Astrocyte (in vitro differentiated cells and primary cell): ENCODE measurements at regions not wholly inside any gene's neighbourhood (a gene's known extent, or its start where the extent isn't known, plus 50 kb on each side); places are given as distances from the start of the nearest gene placed in this dataset.

Experiments
- DNase-seq: peaks from one replicate; pipeline ENCODE4 v3.0.0-alpha.2; 2010; ENCODE audit warnings: low read depth
- FAIRE-seq: peaks from 2 replicates; lab custom pipeline; 2011; peaks lifted over from hg19 to GRCh38; lab: Jason Lieb, UNC
- H2AFZ ChIP-seq: 2 replicates; pipeline ENCODE4 v1.6.0; 2012; ENCODE audit warnings: low read depth, low read length, inconsistent platforms
- H3K27ac ChIP-seq: 2 replicates; pipeline ENCODE4 v1.5.1; 2011; ENCODE audit warnings: low read depth, low read length, inconsistent platforms
- H3K27me3 ChIP-seq: 2 replicates; pipeline ENCODE4 v1.6.0; 2011; ENCODE audit warnings: low read length, inconsistent platforms; ENCODE audit not compliant: insufficient read depth
- H3K36me3 ChIP-seq: 2 replicates; pipeline ENCODE4 v1.5.1; 2011; ENCODE audit warnings: low read length, inconsistent platforms; ENCODE audit not compliant: insufficient read depth
- H3K4me1 ChIP-seq: 2 replicates; pipeline ENCODE4 v1.5.1; 2011; ENCODE audit warnings: low read length, inconsistent platforms; ENCODE audit not compliant: insufficient read depth
- H3K4me2 ChIP-seq: 2 replicates; pipeline ENCODE4 v1.6.0; 2012; ENCODE audit warnings: low read length, inconsistent platforms
- H3K4me3 ChIP-seq: 2 replicates; pipeline ENCODE4 v1.5.1; 2011; ENCODE audit warnings: low read depth, mild to moderate bottlenecking, low read length, inconsistent platforms; ENCODE audit not compliant: insufficient read depth
- H3K79me2 ChIP-seq: 2 replicates; pipeline ENCODE4 v1.6.0; 2012; ENCODE audit warnings: mild to moderate bottlenecking, low read length, inconsistent platforms; ENCODE audit not compliant: insufficient read depth
- H3K9ac ChIP-seq: 2 replicates; pipeline ENCODE4 v1.6.0; 2012; ENCODE audit warnings: mild to moderate bottlenecking, low read length, inconsistent platforms
- H3K9me3 ChIP-seq: 2 replicates; pipeline ENCODE4 v1.5.1; 2012; ENCODE audit warnings: low read depth, mild to moderate bottlenecking, low read length, inconsistent platforms; ENCODE audit not compliant: insufficient read depth
- H4K20me1 ChIP-seq: 2 replicates; pipeline ENCODE4 v1.6.0; 2012; ENCODE audit warnings: low read length, inconsistent platforms; ENCODE audit not compliant: insufficient read depth
- H3K27ac Mint-ChIP-seq: one replicate; pipeline ENCODE4 v1.8.0; 2021; ENCODE audit warnings: mild to moderate bottlenecking, mixed read lengths; ENCODE audit not compliant: unreplicated experiment
- H3K27me3 Mint-ChIP-seq: one replicate; pipeline ENCODE4 v1.8.0; 2021; ENCODE audit warnings: low read depth, mixed read lengths; ENCODE audit not compliant: unreplicated experiment
- H3K36me3 Mint-ChIP-seq: one replicate; pipeline ENCODE4 v1.8.0; 2021; ENCODE audit warnings: low read depth, mixed read lengths; ENCODE audit not compliant: unreplicated experiment
- H3K4me1 Mint-ChIP-seq: one replicate; pipeline ENCODE4 v1.8.0; 2021; ENCODE audit warnings: low read depth, mixed read lengths; ENCODE audit not compliant: unreplicated experiment
- H3K4me3 Mint-ChIP-seq: one replicate; pipeline ENCODE4 v1.8.0; 2021; ENCODE audit warnings: mild to moderate bottlenecking, moderate library complexity, mixed read lengths; ENCODE audit not compliant: unreplicated experiment
- H3K9me3 Mint-ChIP-seq: one replicate; pipeline ENCODE4 v1.8.0; 2021; ENCODE audit warnings: mild to moderate bottlenecking, mixed read lengths; ENCODE audit not compliant: unreplicated experiment
- EZH2 ChIP-seq: IDR thresholded peaks from 2 replicates; pipeline ENCODE4 v1.6.1; 2012; ENCODE audit warnings: mild to moderate bottlenecking, low read length, inconsistent platforms; ENCODE audit not compliant: insufficient read depth
- TF ChIP-seq, protein P1 (sequence below): IDR thresholded peaks from 2 replicates; pipeline ENCODE4 v1.5.1; 2011; ENCODE audit warnings: low read depth, mild to moderate bottlenecking, inconsistent platforms, low read length, moderate library complexity; ENCODE audit not compliant: insufficient read depth

DNA sequence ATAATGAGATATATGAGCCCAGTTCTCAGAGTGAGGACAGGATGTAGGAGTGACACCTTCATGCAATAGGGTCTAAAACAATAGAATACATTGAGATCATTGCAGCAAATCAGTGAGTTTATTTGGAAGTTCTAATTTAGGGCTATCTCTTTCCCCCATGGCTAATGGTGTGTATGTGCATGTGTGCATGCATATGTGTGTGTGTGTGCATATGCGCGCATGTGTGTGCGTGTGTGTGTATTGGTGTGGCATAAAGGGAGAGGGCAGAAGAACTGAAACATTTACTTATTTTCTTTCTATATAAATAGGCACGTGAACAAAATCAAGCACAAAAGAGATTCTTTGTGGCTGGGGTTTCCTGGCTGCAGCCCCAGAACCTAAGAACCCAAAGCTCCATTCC is 115.7 kb upstream of the VEPH1 start:
- H3K4me1 Mint-ChIP-seq: no peaks in the 10 kb centered on the region
- Histone ChIP-seq H3K9me3 (no peaks in the 10 kb centered on the region), H4K20me1 (no peaks in the 10 kb centered on the region), H3K27ac (no peak overlapping the region), H3K36me3 (no peaks in the 10 kb centered on the region), H3K79me2 (no peaks in the 10 kb centered on the region), H3K4me2 (no peak overlapping the region), H2AFZ (no peak overlapping the region), H3K9ac (no peak overlapping the region), H3K4me1 (no peaks in the 10 kb centered on the region), H3K4me3 (no peak overlapping the region), H3K27me3 (no peaks in the 10 kb centered on the region)
- FAIRE-seq: no peak
- TF ChIP-seq, protein P1, sequence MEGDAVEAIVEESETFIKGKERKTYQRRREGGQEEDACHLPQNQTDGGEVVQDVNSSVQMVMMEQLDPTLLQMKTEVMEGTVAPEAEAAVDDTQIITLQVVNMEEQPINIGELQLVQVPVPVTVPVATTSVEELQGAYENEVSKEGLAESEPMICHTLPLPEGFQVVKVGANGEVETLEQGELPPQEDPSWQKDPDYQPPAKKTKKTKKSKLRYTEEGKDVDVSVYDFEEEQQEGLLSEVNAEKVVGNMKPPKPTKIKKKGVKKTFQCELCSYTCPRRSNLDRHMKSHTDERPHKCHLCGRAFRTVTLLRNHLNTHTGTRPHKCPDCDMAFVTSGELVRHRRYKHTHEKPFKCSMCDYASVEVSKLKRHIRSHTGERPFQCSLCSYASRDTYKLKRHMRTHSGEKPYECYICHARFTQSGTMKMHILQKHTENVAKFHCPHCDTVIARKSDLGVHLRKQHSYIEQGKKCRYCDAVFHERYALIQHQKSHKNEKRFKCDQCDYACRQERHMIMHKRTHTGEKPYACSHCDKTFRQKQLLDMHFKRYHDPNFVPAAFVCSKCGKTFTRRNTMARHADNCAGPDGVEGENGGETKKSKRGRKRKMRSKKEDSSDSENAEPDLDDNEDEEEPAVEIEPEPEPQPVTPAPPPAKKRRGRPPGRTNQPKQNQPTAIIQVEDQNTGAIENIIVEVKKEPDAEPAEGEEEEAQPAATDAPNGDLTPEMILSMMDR: no peak
- no peak for TF ChIP-seq EZH2
- H3K4me3 Mint-ChIP-seq: no peak overlapping the region
- no peak overlapping the region for H3K27ac Mint-ChIP-seq
- DNase-seq: no peak
- H3K36me3 Mint-ChIP-seq: no peaks in the 10 kb centered on the region
- peaks cover 11% of the 10 kb centered on the region for H3K27me3 Mint-ChIP-seq
- no peaks in the 10 kb centered on the region for H3K9me3 Mint-ChIP-seq

DNA sequence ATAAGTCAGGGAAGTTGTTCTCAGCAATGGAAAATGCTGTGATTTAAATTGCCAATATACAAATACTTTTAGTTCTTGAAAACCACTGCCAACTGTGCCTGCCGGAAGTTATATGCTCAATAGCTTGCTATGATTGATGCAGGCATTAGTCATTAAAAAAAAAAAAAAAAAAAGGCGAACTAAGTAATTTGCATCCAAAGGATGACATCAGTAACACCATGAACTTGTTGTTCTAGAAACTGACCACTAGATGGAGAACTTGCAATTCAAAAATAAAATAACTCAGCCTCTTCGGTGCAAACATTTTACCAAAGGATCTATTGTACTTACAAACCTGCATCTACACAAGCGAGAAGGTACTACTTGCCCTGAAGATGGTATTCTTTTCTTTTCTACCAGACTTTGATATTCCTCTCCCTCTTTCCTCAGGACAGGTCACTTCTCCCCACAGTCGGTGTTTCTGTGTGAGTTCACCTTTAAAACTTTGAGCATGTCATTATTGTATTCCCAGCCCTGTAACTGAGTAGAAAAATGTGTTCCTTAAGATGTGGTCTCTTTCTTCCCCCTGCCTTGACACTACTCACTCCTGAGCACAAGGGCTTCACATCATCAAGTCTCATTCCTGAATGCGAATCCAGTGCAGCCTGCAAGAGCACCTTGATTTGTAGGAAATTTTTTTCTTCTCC is 115.0 kb upstream of the VEPH1 start:
- Histone ChIP-seq H3K36me3 (no peaks in the 10 kb centered on the region), H3K79me2 (no peaks in the 10 kb centered on the region), H3K9me3 (no peaks in the 10 kb centered on the region), H3K4me2 (peak overlapping the region; percentile 47), H3K4me3 (no peak overlapping the region), H3K27me3 (no peaks in the 10 kb centered on the region), H3K9ac (peak overlapping the region; percentile 36), H3K4me1 (no peaks in the 10 kb centered on the region), H3K27ac (no peak overlapping the region), H4K20me1 (no peaks in the 10 kb centered on the region), H2AFZ (no peak overlapping the region)
- Mint-ChIP-seq H3K27me3 (peaks cover 11% of the 10 kb centered on the region), H3K4me3 (no peak overlapping the region), H3K4me1 (no peaks in the 10 kb centered on the region), H3K27ac (no peak overlapping the region), H3K9me3 (no peaks in the 10 kb centered on the region), H3K36me3 (no peaks in the 10 kb centered on the region)
- peak; percentile 72 for DNase-seq
- no peak for TF ChIP-seq EZH2
- TF ChIP-seq, protein P1: peak; percentile 85
- FAIRE-seq: peak; percentile 64

DNA sequence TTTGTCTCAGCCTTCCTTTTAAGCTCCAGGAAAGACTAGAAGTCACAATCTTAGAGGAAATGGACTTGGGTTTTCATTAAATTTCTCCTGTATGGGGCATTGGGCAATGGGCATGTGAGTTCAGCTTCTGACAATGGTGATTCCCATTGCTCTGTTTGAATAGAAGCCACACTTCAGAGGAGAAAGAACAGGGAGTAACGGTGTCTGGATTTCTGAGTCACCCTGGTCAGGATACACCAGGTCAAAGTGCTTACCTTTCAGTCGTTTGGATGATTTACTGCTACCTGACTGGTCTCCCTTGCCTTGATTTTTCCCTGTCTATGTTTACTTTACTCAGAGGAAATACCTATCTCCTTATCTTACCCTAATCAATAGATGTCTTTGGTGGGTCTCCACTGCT is 111.7 kb upstream of the VEPH1 start:
- Histone ChIP-seq H3K4me1 (no peaks in the 10 kb centered on the region), H3K9me3 (no peaks in the 10 kb centered on the region), H3K9ac (no peak overlapping the region), H2AFZ (no peak overlapping the region), H3K36me3 (no peaks in the 10 kb centered on the region), H3K79me2 (no peaks in the 10 kb centered on the region), H3K4me3 (no peak overlapping the region), H3K27ac (no peak overlapping the region), H3K4me2 (no peak overlapping the region), H3K27me3 (no peaks in the 10 kb centered on the region), H4K20me1 (no peaks in the 10 kb centered on the region)
- Mint-ChIP-seq H3K4me3 (no peak overlapping the region), H3K27me3 (peaks cover 6% of the 10 kb centered on the region), H3K36me3 (no peaks in the 10 kb centered on the region), H3K27ac (no peak overlapping the region), H3K4me1 (no peaks in the 10 kb centered on the region), H3K9me3 (no peaks in the 10 kb centered on the region)
- TF ChIP-seq EZH2: no peak
- TF ChIP-seq, protein P1: no peak
- DNase-seq (no peak), FAIRE-seq (no peak)
